ENCODE measurements at regions not wholly inside any gene's neighbourhood (a gene's known extent, or its start where the extent isn't known, plus 50 kb on each side); places are given as distances from the start of the nearest gene placed in this dataset.

GRCh38 chr1:79688932-79689331 is 682.4 kb upstream of the ADGRL4 start:
- DNase-seq (ENCODE audit: low spot score): no peak

GRCh38 chr1:79683420-79683819 is 676.9 kb upstream of the ADGRL4 start:
- no peak for DNase-seq (ENCODE audit: low spot score)

DNA sequence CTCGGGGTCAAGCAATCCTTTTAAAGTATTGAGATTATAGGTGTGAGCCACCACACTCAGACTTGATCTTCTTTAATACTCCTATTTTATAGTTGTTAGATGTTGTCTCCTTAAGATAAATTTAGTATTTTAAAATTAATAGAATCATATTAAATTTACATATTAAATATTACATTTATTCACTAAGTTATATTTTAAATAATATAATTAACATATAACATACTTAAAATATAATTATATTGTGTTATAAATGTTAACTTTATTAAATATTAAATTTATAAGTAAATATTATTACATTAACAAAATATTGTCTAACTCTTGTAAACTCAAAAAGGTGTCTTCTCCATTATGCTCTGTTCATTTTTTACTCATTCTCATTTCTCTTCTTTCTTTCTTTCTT is 675.9 kb upstream of the ADGRL4 start:
- no peak for DNase-seq (ENCODE audit: low spot score)

- no peak for DNase-seq (ENCODE audit: low spot score)
Measured at GRCh38 chr1:79681382-79681781, 674.9 kb upstream of the ADGRL4 start.

DNA sequence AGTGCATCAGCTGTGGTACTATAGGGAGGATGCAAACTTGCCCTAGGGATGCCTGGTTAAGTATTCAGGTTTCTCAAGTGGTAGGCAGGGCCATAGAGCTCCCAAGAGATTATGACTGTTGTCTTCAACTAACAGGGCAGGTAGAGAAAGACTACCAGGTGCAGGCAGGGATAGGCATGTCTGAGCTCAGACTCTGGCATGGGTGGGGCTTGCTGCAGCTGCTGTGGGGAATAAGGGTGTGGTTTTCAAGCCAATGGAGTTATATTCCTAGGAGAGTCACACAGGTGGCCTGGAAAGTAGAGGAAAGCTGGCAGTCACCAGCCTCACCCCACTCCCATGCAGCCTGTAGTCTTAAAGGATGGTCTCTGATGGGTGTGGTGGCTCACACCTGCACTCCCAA is 673.4 kb upstream of the ADGRL4 start:
- DNase-seq (ENCODE audit: low spot score): no peak

DNA sequence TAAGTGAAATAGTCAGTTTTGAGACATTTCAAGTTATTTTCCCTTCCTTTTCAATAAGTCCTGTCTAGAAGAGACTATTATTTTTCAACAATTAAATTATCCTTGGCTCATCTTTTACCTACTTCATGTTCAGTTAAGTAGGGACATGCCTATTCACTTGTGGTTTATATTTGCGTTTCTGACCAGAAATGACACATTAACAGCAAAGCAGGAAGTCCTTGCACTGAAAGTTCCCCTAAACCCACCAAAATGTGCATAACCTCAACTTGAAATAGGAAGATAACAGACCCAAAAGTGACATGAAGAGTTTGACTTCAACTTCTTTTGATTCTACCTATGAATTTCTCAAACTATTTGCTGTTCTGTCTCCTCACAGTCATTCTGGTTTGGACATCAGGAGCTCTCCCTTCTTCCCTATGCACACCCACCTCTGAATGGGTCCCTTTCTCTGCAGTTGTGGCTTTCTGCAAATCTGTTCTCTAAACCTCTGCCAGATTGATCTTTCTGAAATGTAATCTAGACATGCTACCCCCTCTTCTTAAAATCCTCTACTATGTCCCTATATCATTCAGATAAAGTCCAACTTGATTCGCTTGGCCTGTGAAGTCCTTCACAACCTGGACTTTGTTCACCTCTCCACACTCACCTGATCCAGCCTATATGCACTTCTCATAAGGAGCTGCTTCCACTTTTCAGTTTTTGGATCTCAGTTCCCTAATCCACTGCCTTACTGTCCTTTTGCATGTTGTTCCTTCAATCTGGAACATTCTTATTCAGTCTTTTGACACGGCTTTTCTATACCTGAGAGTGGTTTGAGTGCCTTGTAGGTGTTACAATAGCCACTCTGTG is 661.5 kb upstream of the ADGRL4 start:
- no peak for DNase-seq (ENCODE audit: low spot score)

DNA sequence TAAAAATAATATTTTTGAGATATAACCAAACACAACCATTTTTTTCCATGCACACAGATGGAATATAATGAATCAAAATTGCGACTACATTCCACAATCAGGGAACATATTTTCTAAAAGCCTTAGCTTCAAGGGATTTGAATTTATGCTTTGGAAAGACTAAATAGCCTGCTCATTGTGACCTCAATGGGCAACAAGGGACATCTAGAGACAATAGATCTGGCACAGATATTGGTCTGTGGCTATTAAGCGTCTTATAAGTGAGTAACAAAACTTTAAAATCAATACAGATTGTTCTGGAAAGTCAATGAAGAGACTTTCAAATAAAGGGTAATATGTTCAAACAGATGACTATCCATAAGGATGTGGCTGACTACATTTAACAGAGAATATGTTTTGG is 660.6 kb upstream of the ADGRL4 start:
- DNase-seq (ENCODE audit: low spot score): no peak

DNA sequence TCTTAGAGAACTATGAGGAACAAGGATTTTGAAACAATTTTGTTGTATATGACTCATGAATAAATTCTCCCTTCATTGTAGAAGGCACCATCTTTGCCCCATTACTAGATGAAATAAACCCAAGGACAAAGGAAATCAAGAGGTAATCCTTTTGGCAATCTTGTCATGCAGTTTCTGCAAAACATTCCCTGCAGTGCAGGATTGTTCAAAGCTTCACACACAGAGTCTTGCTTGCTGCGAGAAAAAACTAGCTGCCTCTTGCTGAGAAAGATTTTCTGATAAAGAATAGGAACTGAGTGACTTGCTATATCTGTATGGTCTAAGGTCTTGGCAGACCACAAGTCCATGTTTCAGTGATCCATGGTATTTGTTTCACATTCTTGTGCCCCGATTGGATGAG is 657.4 kb upstream of the ADGRL4 start:
- DNase-seq (ENCODE audit: low spot score): no peak

DNA sequence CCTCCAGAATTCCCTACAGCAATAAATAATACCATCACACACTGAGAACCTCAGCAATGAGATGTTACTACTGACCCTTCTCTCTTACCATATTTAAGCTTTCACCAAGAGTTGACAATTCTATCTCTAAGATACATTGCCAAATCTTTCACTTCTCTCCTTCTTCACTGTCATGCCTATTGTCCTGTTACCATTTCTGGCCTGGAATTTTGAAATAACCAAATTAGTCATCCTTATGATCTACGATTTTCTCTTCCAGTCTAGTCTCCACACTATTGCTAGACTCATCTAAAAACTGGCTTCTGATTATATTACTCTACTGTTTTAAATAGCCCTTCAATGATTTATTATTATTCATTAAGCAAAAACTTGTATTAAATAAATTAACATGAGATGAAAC is 656.1 kb upstream of the ADGRL4 start:
- no peak for DNase-seq (ENCODE audit: low spot score)

DNA sequence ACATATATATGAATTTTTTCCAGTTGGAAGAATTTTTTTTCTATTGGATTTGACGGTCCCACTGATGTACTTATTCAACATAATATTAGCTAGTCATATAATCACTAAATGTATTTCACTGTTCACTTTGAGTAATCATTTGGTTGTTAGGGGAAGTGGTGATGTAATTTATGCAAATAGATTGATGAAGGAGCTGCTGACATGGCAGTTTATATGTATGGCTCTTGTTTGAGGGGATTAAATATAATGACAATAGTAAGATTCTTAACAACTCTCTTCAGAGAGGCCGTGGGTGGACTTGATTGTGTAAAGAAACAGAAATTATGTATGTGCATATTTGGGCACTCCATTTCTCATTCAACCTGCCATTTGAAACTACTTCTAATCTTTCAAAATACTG is 653.6 kb upstream of the ADGRL4 start:
- DNase-seq (ENCODE audit: low spot score): no peak

- DNase-seq (ENCODE audit: low spot score): no peak
Measured at GRCh38 chr1:79657951-79658658, 651.6 kb upstream of the ADGRL4 start.

DNA sequence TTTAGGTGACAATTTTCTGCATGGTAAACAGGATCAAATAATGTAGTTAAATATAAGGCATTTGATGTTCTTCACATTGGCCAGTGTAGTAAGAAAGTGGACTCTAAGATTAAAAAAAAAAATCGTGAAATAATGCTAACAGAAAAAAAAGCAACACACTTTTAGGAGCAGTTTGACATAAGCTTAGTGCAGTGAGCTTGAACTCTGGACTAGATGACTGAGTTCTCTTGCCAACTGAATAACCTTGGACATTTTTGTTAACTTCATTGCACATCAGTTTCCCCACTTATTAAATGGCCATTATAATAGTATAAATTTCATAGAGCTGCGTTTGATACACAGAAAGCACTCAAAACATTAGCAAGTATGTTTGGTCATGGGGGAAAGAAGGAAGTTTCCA is 649.3 kb upstream of the ADGRL4 start:
- no peak for DNase-seq (ENCODE audit: low spot score)

GRCh38 chr1:79652426-79652825 is 645.9 kb upstream of the ADGRL4 start:
- no peak for DNase-seq (ENCODE audit: low spot score)

GRCh38 chr1:79648126-79648525 is 641.6 kb upstream of the ADGRL4 start:
- no peak for DNase-seq (ENCODE audit: low spot score)

GRCh38 chr1:79646880-79647279 is 640.4 kb upstream of the ADGRL4 start:
- DNase-seq (ENCODE audit: low spot score): no peak

DNA sequence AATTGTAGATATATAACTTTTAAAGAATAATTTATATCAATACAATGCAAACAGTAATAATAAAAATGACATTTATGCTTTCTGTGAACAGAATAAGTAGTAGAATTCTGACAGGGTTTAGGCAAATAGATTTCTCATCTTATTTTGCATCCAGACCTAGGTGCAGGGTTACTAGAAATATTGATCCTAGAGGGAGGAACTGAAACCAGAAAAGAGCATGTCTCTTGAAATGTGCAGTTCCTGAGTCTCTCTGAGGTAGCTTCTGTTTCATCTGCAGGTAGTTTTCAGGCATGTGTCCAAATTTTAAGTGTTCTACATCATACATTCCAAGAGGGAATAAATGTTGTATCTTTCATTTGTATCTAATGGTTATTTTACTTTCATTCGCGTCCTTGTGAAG is 631.9 kb upstream of the ADGRL4 start:
- no peak for DNase-seq (ENCODE audit: low spot score)

DNA sequence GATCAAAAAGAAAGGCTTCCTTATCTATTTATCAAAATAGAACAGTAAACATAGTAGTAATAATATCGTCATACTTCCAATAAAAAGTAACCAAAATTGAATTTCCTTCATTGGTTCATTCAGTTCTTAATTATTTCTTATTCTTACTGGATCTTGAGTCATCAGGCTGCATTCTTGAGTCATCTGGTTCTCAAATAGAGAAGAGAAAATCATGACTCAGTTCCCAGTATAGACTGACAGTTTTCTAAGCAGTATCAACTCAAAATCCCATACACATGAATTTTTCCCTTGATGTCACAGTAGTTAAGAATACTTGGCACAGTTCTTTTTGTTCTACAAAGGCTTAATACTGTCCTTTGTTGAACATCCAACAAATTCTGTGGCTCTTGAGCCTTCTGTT is 626.9 kb upstream of the ADGRL4 start:
- peak; percentile 47 for DNase-seq (ENCODE audit: low spot score)

DNA sequence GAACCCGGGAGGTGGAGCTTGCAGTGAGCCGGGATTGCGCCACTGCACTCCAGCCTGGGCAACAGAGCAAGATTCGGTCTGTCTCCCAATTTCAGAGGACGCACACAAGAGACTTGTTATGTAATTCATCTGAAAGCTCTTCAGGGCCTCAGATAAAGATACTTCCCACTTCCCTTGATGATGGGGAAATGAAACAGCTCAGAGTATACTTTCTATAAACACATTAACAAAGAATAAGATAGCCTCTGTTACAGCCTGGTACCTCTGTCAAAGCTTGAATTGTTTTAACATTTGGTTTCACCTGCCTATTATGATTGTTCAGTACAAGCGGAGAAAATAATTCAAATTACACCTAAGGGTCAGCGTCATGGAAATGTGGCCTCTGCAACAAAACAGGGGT is 622.9 kb upstream of the ADGRL4 start:
- no peak for DNase-seq (ENCODE audit: low spot score)

- no peak for DNase-seq (ENCODE audit: low spot score)
Measured at GRCh38 chr1:79617777-79618176, 611.2 kb upstream of the ADGRL4 start.

- peak; percentile 12 for DNase-seq (ENCODE audit: low spot score)
Measured at GRCh38 chr1:79614762-79615161, 608.2 kb upstream of the ADGRL4 start.

DNA sequence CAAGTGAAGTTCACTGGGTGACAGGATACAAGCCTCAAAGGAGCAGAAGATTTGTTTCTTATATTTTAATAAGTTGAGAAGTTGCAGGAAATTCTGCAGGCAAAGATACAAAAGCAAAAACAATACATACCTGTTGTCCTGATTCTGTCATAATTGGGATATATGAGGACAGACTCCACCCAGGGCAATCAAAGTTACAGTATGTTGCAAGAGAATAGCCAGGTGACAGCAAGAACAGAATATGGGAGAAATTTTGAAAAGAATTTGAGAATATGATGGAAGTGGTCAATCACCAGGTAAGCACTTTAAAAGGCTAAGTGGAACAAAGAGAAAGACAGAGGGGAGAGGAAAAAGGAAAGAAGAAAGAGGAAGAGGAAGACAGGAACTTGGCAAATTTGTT is 607.6 kb upstream of the ADGRL4 start:
- no peak for DNase-seq (ENCODE audit: low spot score)

GRCh38 chr1:79613046-79613445 is 606.5 kb upstream of the ADGRL4 start:
- DNase-seq (ENCODE audit: low spot score): no peak

DNA sequence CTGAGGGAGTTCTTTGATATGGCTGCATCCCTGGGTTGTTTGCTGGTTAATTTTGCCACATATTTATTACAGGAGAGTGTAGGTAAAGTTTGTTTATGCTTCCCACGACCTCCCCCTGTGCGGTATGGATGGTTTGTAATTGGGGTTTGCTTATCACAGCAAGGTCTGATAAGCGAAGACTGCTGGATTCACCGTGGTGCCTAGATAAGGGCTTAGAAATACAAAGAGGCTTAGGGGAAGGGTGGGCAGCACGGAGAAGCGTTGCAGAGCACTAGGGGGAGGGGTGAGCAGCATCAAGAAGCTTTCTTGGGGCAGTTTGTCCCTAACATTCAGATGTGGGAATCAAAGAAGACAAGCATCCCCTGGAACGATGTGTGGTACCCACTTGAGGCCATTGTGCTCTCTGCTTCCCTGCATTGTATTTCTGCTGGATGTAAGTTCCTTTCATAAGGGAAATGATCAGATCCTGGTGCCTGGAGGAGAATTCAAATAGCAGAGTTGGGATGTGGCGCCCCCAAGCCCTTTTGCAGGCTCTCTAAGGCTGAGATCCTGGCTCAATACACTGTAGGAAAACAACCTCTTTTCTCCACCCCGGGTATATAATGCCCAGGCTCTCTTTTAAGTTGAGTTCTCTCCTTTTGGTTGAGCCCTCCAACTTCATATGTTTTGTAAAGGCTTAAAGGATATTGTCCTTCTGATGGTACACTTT is 598.1 kb upstream of the ADGRL4 start:
- DNase-seq (ENCODE audit: low spot score): no peak
